Mesendoderm (in vitro differentiated cells): ENCODE measurements at regions not wholly inside any gene's neighbourhood (a gene's known extent, or its start where the extent isn't known, plus 50 kb on each side); places are given as distances from the start of the nearest gene placed in this dataset.

Experiments
- DNase-seq: peaks from one replicate; pipeline ENCODE4 v3.0.0; 2013
- H2AK5ac ChIP-seq: 2 replicates; pipeline ENCODE4 v1.6.1; 2013; ENCODE audit warnings: low read length, inconsistent platforms
- H2BK120ac ChIP-seq: 2 replicates; pipeline ENCODE4 v1.6.1; 2013; ENCODE audit warnings: low read depth, mild to moderate bottlenecking, low read length, moderate library complexity, mixed read lengths
- H2BK15ac ChIP-seq: replicated peaks from 2 replicates; pipeline ENCODE4 v1.6.1; 2013; ENCODE audit warnings: low read depth, mild to moderate bottlenecking, moderate library complexity
- H2BK5ac ChIP-seq: 2 replicates; pipeline ENCODE4 v1.6.1; 2013; ENCODE audit warnings: low read length, inconsistent platforms
- H3K18ac ChIP-seq: 2 replicates; pipeline ENCODE4 v1.6.1; 2013; ENCODE audit warnings: mild to moderate bottlenecking, low read length, mixed read lengths
- H3K23ac ChIP-seq: one replicate; pipeline ENCODE4 v1.6.1; 2013; ENCODE audit warnings: low read length
- H3K27ac ChIP-seq: 2 replicates; pipeline ENCODE4 v1.5.1; 2013; ENCODE audit warnings: low read depth, mild to moderate bottlenecking, inconsistent platforms, low read length, moderate library complexity
- H3K27me3 ChIP-seq: 2 replicates; pipeline ENCODE4 v1.6.1; 2013; ENCODE audit warnings: low read length, control low read depth, mild to moderate bottlenecking, inconsistent platforms; ENCODE audit not compliant: insufficient read depth, poor library complexity
- H3K36me3 ChIP-seq: 2 replicates; pipeline ENCODE4 v1.6.1; 2013; ENCODE audit warnings: low read length, inconsistent platforms; ENCODE audit not compliant: control insufficient read depth, insufficient read depth
- H3K4ac ChIP-seq: one replicate; pipeline ENCODE4 v1.6.1; 2013; ENCODE audit warnings: low read depth, mild to moderate bottlenecking, low read length, moderate library complexity
- H3K4me1 ChIP-seq: 2 replicates; pipeline ENCODE4 v1.6.1; 2013; ENCODE audit warnings: low read depth, low read length, inconsistent platforms; ENCODE audit not compliant: control insufficient read depth
- H3K4me2 ChIP-seq: 2 replicates; pipeline ENCODE4 v1.6.1; 2013; ENCODE audit warnings: low read length
- H3K4me3 ChIP-seq: 2 replicates; pipeline ENCODE4 v1.5.1; 2013; ENCODE audit warnings: mild to moderate bottlenecking, low read length
- H3K56ac ChIP-seq: one replicate; pipeline ENCODE4 v1.6.1; 2013; ENCODE audit warnings: low read length
- H3K79me1 ChIP-seq: 2 replicates; pipeline ENCODE4 v1.6.1; 2013; ENCODE audit warnings: low read length, inconsistent platforms
- H3K79me2 ChIP-seq: 2 replicates; pipeline ENCODE4 v1.6.1; 2013; ENCODE audit warnings: mild to moderate bottlenecking, low read length; ENCODE audit not compliant: control insufficient read depth, insufficient read depth
- H3K9ac ChIP-seq: 2 replicates; pipeline ENCODE4 v1.6.1; 2013; ENCODE audit warnings: low read length, inconsistent platforms
- H4K5ac ChIP-seq: one replicate; pipeline ENCODE4 v1.6.1; 2013; ENCODE audit warnings: low read length
- H4K8ac ChIP-seq: one replicate; pipeline ENCODE4 v1.6.1; 2013; ENCODE audit warnings: low read depth, mild to moderate bottlenecking, control low read depth, low read length, moderate library complexity
- WGBS: extraction: QIAGEN DNeasy Blood & Tissue Kit; methylation state at CpG from one replicate; pipeline ENCODE4 v1.1.7; 2013; ENCODE audit warnings: low lambda C conversion rate, missing lambda C conversion rate; ENCODE audit not compliant: insufficient coverage; ENCODE audit errors: extremely low coverage; 5-methylcytosine and 5-hydroxymethylcytosine counted together

DNA sequence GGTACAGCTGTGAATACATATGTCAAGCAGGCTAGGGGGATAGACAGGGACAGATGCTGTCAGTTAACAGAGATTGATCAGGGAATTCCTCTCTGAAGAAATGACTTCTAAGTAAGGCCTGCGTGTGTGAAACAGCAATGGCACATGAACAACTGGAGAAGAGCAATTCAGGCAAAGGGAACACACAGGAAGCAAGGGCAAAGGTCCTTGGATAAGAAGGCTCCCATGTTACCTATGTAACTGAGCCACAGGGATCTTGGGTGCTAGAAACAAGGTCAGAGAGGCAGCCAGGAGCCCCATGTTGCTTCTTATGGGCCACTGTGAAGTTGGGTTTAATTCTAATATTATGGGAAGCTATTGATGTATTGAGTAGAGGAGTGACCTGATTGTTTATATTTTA, 373.7 kb upstream of the ACVR2A start:
- DNase-seq: no peak
- no peaks in the 10 kb centered on the region for H3K36me3 ChIP-seq
- H3K4me2 ChIP-seq: no peak overlapping the region
- no peak overlapping the region for H3K9ac ChIP-seq
- H3K27me3 ChIP-seq: no peaks in the 10 kb centered on the region
- H2AK5ac ChIP-seq: peak overlapping the region; percentile 67
- peak overlapping the region; percentile 87 for H3K18ac ChIP-seq
- H2BK15ac ChIP-seq: no peak overlapping the region
- no peak overlapping the region for H4K5ac ChIP-seq
- H3K27ac ChIP-seq: no peak overlapping the region
- no CpG with 5 or more reads among the region's 1 CpG for WGBS
- H3K79me2 ChIP-seq: no peaks in the 10 kb centered on the region
- no peaks in the 10 kb centered on the region for H3K79me1 ChIP-seq
- H3K56ac ChIP-seq: no peak overlapping the region
- no peak overlapping the region for H2BK5ac ChIP-seq
- no peak overlapping the region for H3K4me3 ChIP-seq
- H2BK120ac ChIP-seq: peak overlapping the region; percentile 82
- H4K8ac ChIP-seq: no peak overlapping the region
- peaks cover 9% of the 10 kb centered on the region for H3K4me1 ChIP-seq
- H3K4ac ChIP-seq: peak overlapping the region; percentile 24
- H3K23ac ChIP-seq: no peak overlapping the region

DNA sequence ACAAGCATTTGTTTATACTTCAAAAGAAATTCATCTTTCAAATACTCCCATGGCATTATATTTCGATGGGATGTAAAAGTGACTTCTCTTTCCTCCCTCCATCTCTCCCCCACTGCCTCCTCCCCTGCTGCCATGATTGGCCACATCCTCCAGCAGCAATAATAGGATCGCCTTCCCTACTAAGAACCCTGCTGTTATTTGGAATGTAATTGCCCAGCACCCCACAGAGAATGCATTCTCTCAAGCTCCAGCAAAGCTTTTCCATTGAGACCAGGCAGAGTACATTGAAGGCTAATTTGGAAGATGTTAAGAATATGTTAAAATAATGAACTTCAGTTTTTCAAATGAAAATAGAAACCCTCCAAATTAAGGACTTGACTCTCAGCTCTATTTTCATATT, 375.4 kb upstream of the ACVR2A start:
- Histone ChIP-seq H3K18ac (peak overlapping the region; percentile 78), H3K4me2 (no peak overlapping the region), H3K79me2 (no peaks in the 10 kb centered on the region), H2BK5ac (no peak overlapping the region), H3K27ac (no peak overlapping the region), H3K23ac (no peak overlapping the region), H2BK120ac (no peak overlapping the region), H3K56ac (no peak overlapping the region), H4K8ac (no peak overlapping the region), H2AK5ac (no peak overlapping the region), H3K79me1 (no peaks in the 10 kb centered on the region), H4K5ac (no peak overlapping the region), H3K4ac (no peak overlapping the region), H3K4me1 (peaks cover 12% of the 10 kb centered on the region), H3K27me3 (no peaks in the 10 kb centered on the region), H3K4me3 (no peak overlapping the region), H3K9ac (no peak overlapping the region), H3K36me3 (no peaks in the 10 kb centered on the region), H2BK15ac (no peak overlapping the region)
- peak; percentile 94 for DNase-seq
- WGBS: no CpG with 5 or more reads among the region's 2 CpGs

DNA sequence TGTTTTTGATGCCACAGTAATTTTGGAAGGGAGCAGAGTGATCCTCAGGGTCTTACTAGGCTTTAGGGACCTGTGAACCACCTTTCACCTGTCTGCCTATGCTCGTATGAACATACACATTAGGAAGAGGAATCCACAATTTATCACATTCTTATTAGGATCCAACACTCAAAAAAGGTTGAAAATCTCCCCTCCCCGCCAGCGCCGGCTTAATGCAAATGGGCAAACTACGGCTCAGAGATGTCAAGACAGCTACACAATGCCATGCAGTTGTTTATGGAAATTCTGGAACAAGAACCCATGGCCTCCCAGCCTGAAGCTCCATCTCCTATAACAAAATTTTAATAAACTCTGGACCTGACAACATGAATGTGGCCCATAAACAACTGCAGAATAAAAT, 375.9 kb upstream of the ACVR2A start:
- WGBS: no CpG with 5 or more reads among the region's 5 CpGs
- H3K36me3 ChIP-seq: no peaks in the 10 kb centered on the region
- no peak overlapping the region for H3K4me3 ChIP-seq
- H4K8ac ChIP-seq: no peak overlapping the region
- H3K4me1 ChIP-seq: peaks cover 15% of the 10 kb centered on the region
- H3K4ac ChIP-seq: no peak overlapping the region
- peak overlapping the region; percentile 86 for H3K18ac ChIP-seq
- peak overlapping the region; percentile 39 for H2BK5ac ChIP-seq
- H3K56ac ChIP-seq: peak overlapping the region; percentile 70
- no peaks in the 10 kb centered on the region for H3K79me2 ChIP-seq
- no peak overlapping the region for H3K23ac ChIP-seq
- H2BK120ac ChIP-seq: peak overlapping the region; percentile 64
- H3K9ac ChIP-seq: no peak overlapping the region
- H2AK5ac ChIP-seq: no peak overlapping the region
- no peaks in the 10 kb centered on the region for H3K27me3 ChIP-seq
- no peak overlapping the region for H3K4me2 ChIP-seq
- H4K5ac ChIP-seq: no peak overlapping the region
- H3K79me1 ChIP-seq: no peaks in the 10 kb centered on the region
- no peak overlapping the region for H2BK15ac ChIP-seq
- H3K27ac ChIP-seq: no peak overlapping the region
- DNase-seq: no peak

DNA sequence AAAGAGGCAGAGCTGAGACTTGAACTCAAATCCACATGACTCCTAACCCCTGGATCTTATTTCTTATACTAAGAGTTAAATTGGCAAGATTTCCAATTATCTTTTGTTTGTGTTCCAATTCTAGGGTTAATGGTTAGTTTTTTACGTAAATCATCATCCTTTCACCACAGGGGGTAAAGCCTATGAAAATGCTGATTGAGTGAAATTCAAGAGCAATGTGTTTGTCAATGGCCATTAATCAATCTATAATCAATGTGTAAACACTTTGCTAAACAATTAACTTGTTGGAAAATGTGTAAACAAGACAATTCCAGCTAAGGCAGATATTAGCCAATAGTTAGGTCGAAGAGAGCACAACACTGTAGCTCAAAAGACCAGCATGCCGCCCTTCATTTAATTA, 376.5 kb upstream of the ACVR2A start:
- no peaks in the 10 kb centered on the region for H3K36me3 ChIP-seq
- no peak overlapping the region for H2BK15ac ChIP-seq
- H3K9ac ChIP-seq: no peak overlapping the region
- no peak overlapping the region for H3K56ac ChIP-seq
- H3K27ac ChIP-seq: no peak overlapping the region
- no peak overlapping the region for H4K5ac ChIP-seq
- H3K4me2 ChIP-seq: no peak overlapping the region
- no peak overlapping the region for H2BK5ac ChIP-seq
- H3K4ac ChIP-seq: no peak overlapping the region
- H3K4me1 ChIP-seq: peaks cover 17% of the 10 kb centered on the region
- no peak overlapping the region for H4K8ac ChIP-seq
- no peak overlapping the region for H2AK5ac ChIP-seq
- WGBS: no CpG with 5 or more reads among the region's 3 CpGs
- H3K4me3 ChIP-seq: no peak overlapping the region
- H3K79me1 ChIP-seq: no peaks in the 10 kb centered on the region
- H3K23ac ChIP-seq: no peak overlapping the region
- DNase-seq: no peak
- H3K79me2 ChIP-seq: no peaks in the 10 kb centered on the region
- no peak overlapping the region for H3K18ac ChIP-seq
- no peak overlapping the region for H2BK120ac ChIP-seq
- no peaks in the 10 kb centered on the region for H3K27me3 ChIP-seq

DNA sequence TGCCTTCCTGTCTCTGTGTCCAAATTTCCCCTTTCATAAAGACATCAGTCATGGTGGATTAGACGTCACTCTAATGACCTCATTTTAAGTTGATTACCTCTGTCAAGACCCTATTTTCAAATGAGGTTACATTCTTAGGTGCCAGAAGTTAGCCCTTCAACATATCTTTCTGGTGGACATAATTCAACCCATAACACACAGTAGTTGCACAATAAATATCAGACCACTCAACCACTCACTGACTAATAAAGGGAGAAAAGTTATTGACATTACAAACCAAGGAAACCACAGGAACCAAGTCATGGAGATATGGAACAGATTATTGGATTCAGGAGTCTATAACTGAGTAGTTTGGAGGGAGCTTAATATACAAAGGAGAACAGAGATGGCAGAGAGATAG, 377.4 kb upstream of the ACVR2A start:
- no peak overlapping the region for H3K4me3 ChIP-seq
- H4K8ac ChIP-seq: no peak overlapping the region
- H2BK5ac ChIP-seq: no peak overlapping the region
- H3K4ac ChIP-seq: no peak overlapping the region
- H3K27me3 ChIP-seq: no peaks in the 10 kb centered on the region
- H3K79me1 ChIP-seq: no peaks in the 10 kb centered on the region
- peak overlapping the region; percentile 9 for H2BK120ac ChIP-seq
- no peak overlapping the region for H4K5ac ChIP-seq
- H3K79me2 ChIP-seq: no peaks in the 10 kb centered on the region
- peak overlapping the region; percentile 74 for H2BK15ac ChIP-seq
- no peak for DNase-seq
- peak overlapping the region; percentile 67 for H2AK5ac ChIP-seq
- H3K18ac ChIP-seq: peak overlapping the region; percentile 40
- H3K56ac ChIP-seq: no peak overlapping the region
- no CpG with 5 or more reads among the region's 1 CpG for WGBS
- H3K9ac ChIP-seq: no peak overlapping the region
- no peak overlapping the region for H3K4me2 ChIP-seq
- H3K27ac ChIP-seq: no peak overlapping the region
- H3K23ac ChIP-seq: no peak overlapping the region
- no peaks in the 10 kb centered on the region for H3K36me3 ChIP-seq
- peaks cover 17% of the 10 kb centered on the region for H3K4me1 ChIP-seq

DNA sequence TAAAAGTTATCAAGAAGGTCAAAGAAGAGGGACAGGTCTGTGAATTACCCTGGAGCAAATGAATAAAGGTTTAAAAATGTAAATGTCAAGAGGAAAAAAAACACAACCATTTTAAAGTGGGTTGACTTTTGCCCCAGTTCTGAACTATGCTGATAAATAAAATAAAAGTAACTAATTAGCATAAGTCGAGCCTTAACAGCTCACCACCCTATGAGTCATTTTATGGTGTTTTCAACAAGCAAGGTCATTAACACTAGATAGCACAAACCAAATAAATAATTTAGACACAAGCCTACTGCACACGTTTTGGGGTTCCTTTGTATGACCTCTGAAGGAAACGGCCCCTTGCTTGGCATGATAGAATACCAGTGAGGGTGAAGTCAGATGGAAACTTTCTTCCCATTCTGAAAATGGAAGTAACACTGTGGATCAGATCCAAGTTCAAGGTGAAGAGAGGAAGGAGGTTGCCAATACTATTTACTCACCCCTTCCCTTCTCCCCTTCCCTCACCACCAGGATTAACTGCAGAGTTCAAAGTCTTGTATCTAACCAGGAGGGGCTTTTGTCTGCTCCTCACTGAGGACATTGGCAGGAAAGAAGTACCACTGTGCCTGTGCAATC, 380.0 kb upstream of the ACVR2A start:
- H3K23ac ChIP-seq: no peak overlapping the region
- H3K79me1 ChIP-seq: no peaks in the 10 kb centered on the region
- no peak overlapping the region for H3K27ac ChIP-seq
- H3K79me2 ChIP-seq: no peaks in the 10 kb centered on the region
- no peak overlapping the region for H2BK15ac ChIP-seq
- H3K36me3 ChIP-seq: no peaks in the 10 kb centered on the region
- H3K27me3 ChIP-seq: no peaks in the 10 kb centered on the region
- no peak overlapping the region for H3K4ac ChIP-seq
- H3K4me1 ChIP-seq: peaks cover 15% of the 10 kb centered on the region
- no peak overlapping the region for H3K4me2 ChIP-seq
- no peak for DNase-seq
- no peak overlapping the region for H3K4me3 ChIP-seq
- H3K9ac ChIP-seq: no peak overlapping the region
- H3K18ac ChIP-seq: no peak overlapping the region
- no peak overlapping the region for H4K8ac ChIP-seq
- no CpG with 5 or more reads among the region's 3 CpGs for WGBS
- H3K56ac ChIP-seq: peak overlapping the region; percentile 22
- no peak overlapping the region for H2BK5ac ChIP-seq
- no peak overlapping the region for H4K5ac ChIP-seq
- no peak overlapping the region for H2BK120ac ChIP-seq
- peak overlapping the region; percentile 2 for H2AK5ac ChIP-seq
